ENCODE measurements at regions not wholly inside any gene's neighbourhood (a gene's known extent, or its start where the extent isn't known, plus 50 kb on each side); places are given as distances from the start of the nearest gene placed in this dataset.

- DNase-seq (ENCODE audit: insufficient read length, low spot score, missing footprints) = no peak
- no peak overlapping the region for H3K27ac ChIP-seq (ENCODE audit: low read depth, low read length)
- no peak overlapping the region for H3K4me3 ChIP-seq (ENCODE audit: insufficient read depth, low read length)
- TF ChIP-seq CTCF (IDR thresholded peaks at IDR 0.05; ENCODE audit: extremely low read depth, low read depth, low read length) = no peak
- no peaks in the 10 kb centered on the region for H3K79me2 ChIP-seq (ENCODE audit: insufficient read depth, low read length)
- H3K4me2 ChIP-seq (ENCODE audit: insufficient read depth, low read length) = no peak overlapping the region
- no peaks in the 10 kb centered on the region for H3K27me3 ChIP-seq (ENCODE audit: insufficient read depth, low read length)
- H2AFZ ChIP-seq (ENCODE audit: low read length) = no peak overlapping the region
- H3K9me3 ChIP-seq (ENCODE audit: low read depth, low read length) = no peaks in the 10 kb centered on the region
- no peaks in the 10 kb centered on the region for H4K20me1 ChIP-seq (ENCODE audit: insufficient read depth, low read length)
- no peaks in the 10 kb centered on the region for H3K4me1 ChIP-seq (ENCODE audit: insufficient read depth, low read length)
- no peaks in the 10 kb centered on the region for H3K36me3 ChIP-seq (ENCODE audit: insufficient read depth, low read length)
These were observed 174.3 kb downstream of the KCNA5 start for GRCh38 chr12:5217936-5218335.

- H3K4me2 ChIP-seq (ENCODE audit: insufficient read depth, low read length) = no peak overlapping the region
- no peak overlapping the region for H3K4me3 ChIP-seq (ENCODE audit: insufficient read depth, low read length)
- no peak overlapping the region for H3K27ac ChIP-seq (ENCODE audit: low read depth, low read length)
- H3K27me3 ChIP-seq (ENCODE audit: insufficient read depth, low read length) = no peaks in the 10 kb centered on the region
- H3K79me2 ChIP-seq (ENCODE audit: insufficient read depth, low read length) = no peaks in the 10 kb centered on the region
- H3K9me3 ChIP-seq (ENCODE audit: low read depth, low read length) = no peaks in the 10 kb centered on the region
- no peaks in the 10 kb centered on the region for H3K4me1 ChIP-seq (ENCODE audit: insufficient read depth, low read length)
- no peak for TF ChIP-seq CTCF (IDR thresholded peaks at IDR 0.05; ENCODE audit: extremely low read depth, low read depth, low read length)
- no peaks in the 10 kb centered on the region for H3K36me3 ChIP-seq (ENCODE audit: insufficient read depth, low read length)
- no peaks in the 10 kb centered on the region for H4K20me1 ChIP-seq (ENCODE audit: insufficient read depth, low read length)
- DNase-seq (ENCODE audit: insufficient read length, low spot score, missing footprints) = no peak
- no peak overlapping the region for H2AFZ ChIP-seq (ENCODE audit: low read length)
These were observed 176.4 kb downstream of the KCNA5 start for GRCh38 chr12:5220099-5220498.

- H3K36me3 ChIP-seq (ENCODE audit: insufficient read depth, low read length) = no peaks in the 10 kb centered on the region
- no peak overlapping the region for H3K27ac ChIP-seq (ENCODE audit: low read depth, low read length)
- no peaks in the 10 kb centered on the region for H3K4me1 ChIP-seq (ENCODE audit: insufficient read depth, low read length)
- H3K27me3 ChIP-seq (ENCODE audit: insufficient read depth, low read length) = no peaks in the 10 kb centered on the region
- no peak overlapping the region for H3K4me3 ChIP-seq (ENCODE audit: insufficient read depth, low read length)
- H3K79me2 ChIP-seq (ENCODE audit: insufficient read depth, low read length) = no peaks in the 10 kb centered on the region
- no peak overlapping the region for H2AFZ ChIP-seq (ENCODE audit: low read length)
- H3K9me3 ChIP-seq (ENCODE audit: low read depth, low read length) = no peaks in the 10 kb centered on the region
- no peak overlapping the region for H3K4me2 ChIP-seq (ENCODE audit: insufficient read depth, low read length)
- H4K20me1 ChIP-seq (ENCODE audit: insufficient read depth, low read length) = no peaks in the 10 kb centered on the region
- no peak for TF ChIP-seq CTCF (IDR thresholded peaks at IDR 0.05; ENCODE audit: extremely low read depth, low read depth, low read length)
- no peak for DNase-seq (ENCODE audit: insufficient read length, low spot score, missing footprints)
These were observed 177.2 kb downstream of the KCNA5 start for GRCh38 chr12:5220835-5221234.

- H3K4me1 ChIP-seq (ENCODE audit: insufficient read depth, low read length) = no peaks in the 10 kb centered on the region
- no peaks in the 10 kb centered on the region for H3K27me3 ChIP-seq (ENCODE audit: insufficient read depth, low read length)
- no peak for DNase-seq (ENCODE audit: insufficient read length, low spot score, missing footprints)
- H3K79me2 ChIP-seq (ENCODE audit: insufficient read depth, low read length) = no peaks in the 10 kb centered on the region
- no peak overlapping the region for H2AFZ ChIP-seq (ENCODE audit: low read length)
- no peak overlapping the region for H3K4me2 ChIP-seq (ENCODE audit: insufficient read depth, low read length)
- no peak overlapping the region for H3K27ac ChIP-seq (ENCODE audit: low read depth, low read length)
- H4K20me1 ChIP-seq (ENCODE audit: insufficient read depth, low read length) = no peaks in the 10 kb centered on the region
- H3K9me3 ChIP-seq (ENCODE audit: low read depth, low read length) = no peaks in the 10 kb centered on the region
- H3K4me3 ChIP-seq (ENCODE audit: insufficient read depth, low read length) = no peak overlapping the region
- no peak for TF ChIP-seq CTCF (IDR thresholded peaks at IDR 0.05; ENCODE audit: extremely low read depth, low read depth, low read length)
- no peaks in the 10 kb centered on the region for H3K36me3 ChIP-seq (ENCODE audit: insufficient read depth, low read length)
These were observed 178.4 kb downstream of the KCNA5 start for GRCh38 chr12:5222011-5222461.

Data from osteoblast (primary cell).